ENCODE measurements at regions not wholly inside any gene's neighbourhood (a gene's known extent, or its start where the extent isn't known, plus 50 kb on each side); places are given as distances from the start of the nearest gene placed in this dataset.
"Not testable (repeated sequence)": the region's sequence is repeated elsewhere in the genome, so short reads cannot be mapped to it uniquely, and the experiment has no call there.

DNA sequence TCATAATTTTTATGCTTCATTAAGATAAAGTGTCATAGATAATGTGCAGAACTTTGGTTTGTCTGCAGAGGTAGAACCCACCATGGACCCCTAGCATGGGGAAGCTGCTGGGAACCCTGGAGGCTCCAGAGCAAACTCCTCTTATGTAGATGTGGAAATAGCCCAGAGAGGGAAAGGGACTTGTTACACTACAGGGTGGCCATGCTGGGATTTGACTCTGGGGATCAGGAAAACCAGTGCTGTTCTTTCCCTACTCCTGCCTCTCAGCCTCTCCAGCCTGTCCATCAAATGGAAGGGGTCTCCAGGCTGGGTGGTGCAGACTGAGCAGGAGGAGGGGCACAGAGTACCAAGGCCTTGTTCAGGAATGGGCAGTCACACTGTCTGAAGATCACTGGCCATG, 54.2 kb downstream of the MSX1 start:
- DNase-seq (ENCODE audit: low read depth) = no peak

DNA sequence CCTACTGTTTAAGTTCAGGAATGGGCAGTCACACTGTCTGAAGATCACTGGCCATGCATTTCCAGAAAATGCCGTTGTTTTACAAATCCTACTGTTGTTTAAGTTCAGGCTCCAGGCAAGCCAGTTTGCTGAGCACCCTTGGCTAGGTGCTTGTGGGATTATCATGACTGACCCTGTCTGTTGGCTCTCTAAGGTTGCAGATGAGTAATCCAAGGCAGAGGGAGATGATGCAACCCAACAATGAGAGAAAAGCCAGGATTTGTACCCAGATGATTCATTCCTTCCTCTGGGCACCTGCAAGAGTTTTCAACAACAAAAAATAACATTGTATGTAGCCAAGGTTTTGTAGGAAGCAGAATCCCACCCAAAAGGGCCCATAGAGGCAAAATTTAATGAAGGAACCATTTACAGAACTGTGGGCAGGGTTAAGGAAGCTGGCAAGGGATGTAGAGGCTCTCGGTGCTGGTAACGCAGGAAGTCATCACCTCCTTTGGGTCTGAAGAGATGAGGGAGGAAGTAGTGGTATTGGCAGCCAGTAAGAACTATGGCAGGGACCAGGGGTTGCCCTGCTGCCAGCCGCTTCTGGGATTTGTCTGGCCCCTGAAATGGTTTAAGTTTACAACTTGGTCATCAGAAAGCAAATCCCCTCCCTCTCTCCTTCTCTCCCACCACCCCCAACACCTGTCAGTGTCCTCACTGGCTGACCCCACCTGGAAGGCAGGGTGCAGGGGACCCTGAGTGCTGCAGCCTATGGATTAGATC, 54.8 kb downstream of the MSX1 start:
- DNase-seq (ENCODE audit: low read depth) = peak; percentile 63

DNA sequence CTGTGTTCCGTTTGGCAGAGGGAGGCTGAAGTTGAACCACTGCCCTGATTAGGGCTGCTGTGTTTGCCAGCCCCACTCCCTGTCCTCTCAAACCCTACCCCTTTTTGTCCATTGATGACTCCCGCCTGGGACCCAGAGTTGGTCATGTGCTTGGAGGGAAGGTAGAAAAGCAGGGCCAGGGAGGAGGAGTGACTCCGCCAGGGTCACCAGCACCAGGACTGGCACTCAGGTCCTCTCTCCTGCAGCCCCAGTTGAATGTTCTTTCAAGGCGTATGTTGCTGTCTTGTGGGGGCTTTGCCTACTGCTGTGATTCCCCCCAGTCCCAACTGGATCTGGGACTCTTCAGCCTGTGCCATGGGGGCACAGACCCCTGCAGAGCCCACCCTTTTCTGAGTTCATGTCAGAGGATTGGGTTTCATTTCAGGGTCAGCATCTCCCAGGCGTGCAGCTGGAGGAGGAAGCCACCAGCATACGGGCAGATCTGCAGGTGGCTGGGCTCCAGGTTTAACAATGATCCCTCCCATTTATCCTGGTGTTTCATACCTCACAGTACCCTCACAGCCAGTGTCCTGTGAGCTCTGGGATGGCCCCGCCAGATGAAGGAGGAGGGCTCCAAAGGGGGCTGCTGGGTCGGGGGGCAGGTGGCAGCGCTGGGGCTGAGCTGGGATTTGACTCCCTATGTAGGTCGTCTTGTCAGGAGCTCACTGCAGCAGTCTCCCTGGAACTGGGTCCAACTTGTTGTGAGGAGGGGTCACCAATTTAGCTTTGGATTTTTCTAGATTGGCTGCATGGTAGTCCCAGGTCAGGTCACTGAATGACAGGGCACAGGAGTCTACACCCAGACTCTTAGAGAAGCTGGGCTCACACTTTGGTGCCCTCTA, 55.7 kb downstream of the MSX1 start:
- DNase-seq (ENCODE audit: low read depth) = no peak

DNA sequence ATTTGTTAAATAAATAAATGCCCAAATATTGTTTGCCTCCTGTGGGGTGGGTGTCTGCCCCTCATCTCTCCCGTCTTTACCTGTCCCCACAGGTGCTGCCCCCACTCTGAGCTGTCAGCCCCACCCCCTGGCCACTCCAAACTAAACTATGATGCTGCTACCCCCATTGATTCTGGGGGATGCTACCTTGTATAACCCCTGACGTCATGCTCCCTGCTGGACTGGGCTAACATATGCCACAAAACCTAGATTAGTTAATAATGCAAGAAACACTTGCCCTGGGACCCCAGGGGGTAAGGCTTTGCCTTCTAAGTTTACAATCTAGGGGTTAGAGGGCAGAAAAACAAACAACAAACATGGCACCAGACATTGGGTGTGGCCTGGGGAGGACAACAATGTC, 58.6 kb downstream of the MSX1 start:
- DNase-seq (ENCODE audit: low read depth) = no peak

DNA sequence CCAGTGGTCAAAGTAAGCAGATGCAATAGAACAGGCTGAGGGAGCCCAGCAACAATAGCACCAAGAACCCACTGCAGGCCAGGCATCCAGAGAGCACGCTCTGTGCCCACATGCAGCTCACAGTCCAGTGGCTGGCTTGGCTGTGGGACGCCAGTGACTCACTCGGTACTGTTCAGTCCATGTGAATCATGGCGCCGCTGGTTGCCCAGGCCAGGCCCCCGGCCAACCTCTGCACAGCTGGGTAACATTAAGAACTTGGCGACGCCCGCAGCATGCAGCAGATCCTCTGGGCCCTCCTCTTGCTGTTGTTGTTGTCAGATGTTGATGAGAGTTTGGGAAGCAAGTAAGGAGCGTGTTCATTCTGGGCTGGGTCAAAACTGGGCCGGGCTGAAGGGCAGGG, 60.5 kb downstream of the MSX1 start:
- no peak for DNase-seq (ENCODE audit: low read depth)

DNA sequence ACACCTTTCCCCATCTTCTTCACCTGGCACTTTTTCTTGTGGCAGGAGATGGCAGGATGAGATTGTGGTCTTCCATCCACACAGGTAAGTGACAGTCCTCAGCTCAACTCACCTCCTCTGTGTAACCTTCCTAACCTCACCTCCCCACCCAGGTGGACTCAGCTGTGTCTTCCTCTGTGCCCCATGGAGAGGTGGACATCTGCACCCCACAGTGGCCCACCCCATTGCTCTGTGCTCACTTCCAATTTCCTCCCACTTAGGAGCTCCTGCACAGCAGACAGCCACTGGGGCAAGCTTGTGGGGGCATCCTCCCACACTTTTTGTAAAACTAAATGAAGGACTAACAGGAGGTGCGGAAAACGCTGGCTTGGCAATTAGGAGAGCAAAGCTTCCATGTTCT, 61.6 kb downstream of the MSX1 start:
- no peak for DNase-seq (ENCODE audit: low read depth)

DNA sequence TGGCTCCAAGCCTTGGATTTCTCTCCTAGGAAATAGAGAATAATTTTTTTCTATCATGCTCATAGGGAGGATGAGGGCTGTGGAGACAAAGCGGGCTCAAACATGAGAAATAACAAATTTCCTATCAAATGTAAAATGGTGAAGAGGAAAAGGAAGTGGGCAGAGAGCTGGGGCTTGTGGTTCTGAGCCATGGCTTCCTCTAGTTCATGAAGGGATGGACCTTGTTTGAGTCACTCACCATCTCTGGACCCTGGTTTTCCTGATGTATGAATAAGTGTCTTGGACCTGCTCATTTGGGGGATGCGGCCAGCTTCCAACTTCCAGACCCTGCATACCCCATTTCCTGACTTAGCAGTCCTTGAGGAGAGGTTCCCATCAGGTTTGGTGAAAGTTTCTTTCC, 63.0 kb downstream of the MSX1 start:
- no peak for DNase-seq (ENCODE audit: low read depth)

DNA sequence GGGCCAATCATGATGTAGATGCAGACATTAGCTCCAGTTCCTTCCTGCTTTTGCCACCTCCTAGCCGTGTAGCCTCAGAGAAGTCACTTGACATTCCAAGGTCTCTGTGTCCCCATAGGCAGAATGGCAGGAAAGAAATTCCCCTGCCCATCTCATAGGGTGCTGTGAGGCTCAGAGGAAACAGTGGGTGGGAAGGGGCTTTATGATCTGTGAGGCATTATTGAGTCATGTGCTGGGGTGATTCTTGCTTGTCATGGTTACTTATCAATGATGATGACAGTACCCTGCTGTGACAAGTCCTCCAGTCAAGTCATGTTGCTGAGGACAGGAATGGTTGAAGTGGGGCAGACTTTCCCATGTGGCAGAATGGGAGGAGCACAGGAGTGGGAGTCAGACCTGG, 63.7 kb downstream of the MSX1 start:
- no peak for DNase-seq (ENCODE audit: low read depth)

DNA sequence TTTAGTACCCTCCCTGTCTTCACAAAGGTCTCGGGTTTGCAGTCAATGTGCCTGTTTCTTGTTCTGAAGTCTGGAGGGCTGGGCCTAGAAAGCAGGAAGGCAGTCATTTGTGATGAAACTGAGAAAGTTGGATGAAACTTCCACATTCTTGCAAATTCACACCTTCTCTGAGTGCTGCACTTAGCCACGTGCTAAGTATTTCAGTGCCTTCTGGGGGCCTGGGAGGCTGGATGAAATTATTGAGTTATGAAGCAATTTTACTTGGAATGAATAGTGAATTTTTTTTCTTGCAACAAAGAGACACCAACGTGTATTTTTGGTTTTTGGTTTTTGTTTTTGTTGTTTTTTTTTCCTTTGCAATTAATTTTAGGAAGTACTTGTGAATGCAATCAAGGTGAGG, 71.2 kb downstream of the MSX1 start:
- no peak for DNase-seq (ENCODE audit: low read depth)

DNA sequence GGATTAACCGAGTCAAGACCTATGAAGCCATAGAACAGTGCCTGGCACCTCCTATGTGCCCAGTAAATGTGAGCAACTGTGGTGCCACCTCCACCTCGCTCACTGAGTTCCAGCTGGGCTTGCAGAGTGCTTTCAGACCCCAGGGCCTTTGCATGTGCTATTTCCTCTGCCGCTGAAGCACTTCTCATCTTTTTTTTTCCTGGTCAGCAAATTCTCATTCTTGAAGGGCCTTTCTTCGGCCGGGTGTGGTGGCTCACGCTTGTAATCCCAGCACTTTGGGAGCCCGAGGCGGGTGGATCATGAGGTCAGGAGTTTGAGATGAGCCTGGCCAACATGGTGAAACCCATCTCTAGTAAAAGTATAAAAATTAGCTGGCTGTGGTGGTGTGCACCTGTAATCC, 76.5 kb downstream of the MSX1 start:
- DNase-seq (ENCODE audit: low read depth) = no peak

DNA sequence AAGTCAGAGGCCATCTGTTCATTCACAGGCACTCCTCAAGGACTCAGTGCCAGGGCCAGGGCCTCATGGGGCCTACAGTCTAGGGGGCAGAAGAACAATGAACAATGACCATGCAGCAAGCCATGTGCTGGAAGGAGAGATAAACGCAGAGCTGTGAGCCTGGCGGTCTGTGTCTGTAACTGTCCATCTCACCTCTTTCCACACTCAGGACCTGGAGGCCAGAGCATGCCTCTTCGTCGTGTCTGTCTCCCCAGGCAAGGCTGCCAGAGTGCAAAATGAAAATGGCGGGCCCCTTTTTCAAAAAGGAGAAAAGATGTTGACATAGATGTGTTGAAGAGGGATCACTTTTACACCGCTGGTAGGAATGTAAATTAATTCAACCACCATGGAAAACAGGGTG, 78.5 kb downstream of the MSX1 start:
- DNase-seq (ENCODE audit: low read depth) = no peak

DNA sequence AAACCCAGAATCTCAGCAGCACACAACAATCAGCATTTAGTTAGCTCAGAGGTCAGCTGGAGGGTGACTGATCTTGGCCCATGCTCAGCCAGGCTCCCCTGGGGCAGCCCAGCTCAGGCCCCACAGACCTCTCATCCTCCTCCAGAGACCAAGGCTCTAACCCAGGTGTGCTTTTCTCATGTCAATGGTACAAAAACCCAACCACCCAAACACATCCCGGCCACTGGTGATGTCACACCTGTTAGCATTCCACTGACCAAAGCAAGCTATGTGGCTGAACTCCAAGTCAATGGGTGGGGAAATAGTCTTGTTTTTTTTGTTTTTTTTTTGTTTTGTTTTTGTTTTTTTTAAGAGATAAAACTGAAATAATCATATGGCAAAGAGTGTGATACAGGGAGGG, 77.5 kb downstream of the CYTL1 start:
- DNase-seq (ENCODE audit: low read depth) = no peak

DNA sequence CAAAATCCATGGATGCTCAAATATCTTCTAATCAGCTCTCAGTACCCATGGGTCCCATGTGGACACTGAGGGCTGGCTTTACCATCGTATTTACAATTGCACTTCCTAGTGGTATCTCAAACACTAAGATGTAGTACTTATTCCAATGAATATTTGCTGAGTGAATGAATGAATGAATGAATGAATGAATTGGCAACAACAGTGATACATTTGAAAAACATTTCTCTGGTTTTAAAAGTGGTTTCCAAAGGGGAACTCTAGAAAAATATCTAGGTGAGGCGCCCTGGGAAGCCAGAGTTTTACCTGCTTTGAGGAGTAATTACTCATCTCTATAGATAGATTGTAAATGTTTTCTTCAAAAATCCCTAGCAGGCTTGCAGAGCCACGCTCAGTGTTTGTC, 76.6 kb downstream of the CYTL1 start:
- no peak for DNase-seq (ENCODE audit: low read depth)

DNA sequence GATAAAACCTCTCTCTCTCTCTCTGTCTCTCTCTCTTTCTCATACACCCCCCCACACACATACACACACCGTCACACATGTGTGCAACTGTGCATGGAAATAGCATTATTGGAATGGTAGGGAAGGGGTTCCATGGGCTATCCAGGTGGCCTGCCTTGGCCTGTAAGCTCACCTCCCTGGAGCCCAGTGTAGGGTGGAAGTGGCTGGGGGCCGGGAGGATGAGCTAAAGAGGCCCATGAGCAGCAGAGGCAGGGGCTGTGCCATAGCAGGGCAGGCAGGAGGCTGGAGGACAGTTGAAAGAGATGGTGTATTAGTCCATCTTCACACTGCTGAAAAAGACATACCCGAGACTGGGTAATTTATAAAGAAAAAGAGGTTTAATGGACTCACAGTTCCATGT, 74.2 kb downstream of the CYTL1 start:
- DNase-seq (ENCODE audit: low read depth) = no peak

DNA sequence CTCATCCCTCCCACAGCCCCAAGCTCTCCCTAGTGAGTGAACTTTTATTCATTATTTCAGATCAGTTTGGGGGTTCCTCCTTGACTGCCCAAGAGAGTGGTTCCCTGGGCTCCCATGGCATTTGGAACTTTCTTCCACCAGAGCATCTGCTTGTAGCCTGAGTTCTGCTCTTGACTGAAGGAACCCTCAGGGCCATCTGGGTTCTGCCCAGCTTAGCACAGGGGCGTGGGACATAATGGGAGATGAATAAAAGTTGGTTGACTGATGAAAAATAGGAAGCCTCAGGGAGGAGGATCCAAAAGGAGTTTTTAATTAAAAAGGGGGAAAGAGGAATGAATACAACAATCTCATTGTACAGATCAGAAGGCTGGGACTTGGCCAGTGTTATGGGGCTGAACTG, 73.4 kb downstream of the CYTL1 start:
- no peak for DNase-seq (ENCODE audit: low read depth)

DNA sequence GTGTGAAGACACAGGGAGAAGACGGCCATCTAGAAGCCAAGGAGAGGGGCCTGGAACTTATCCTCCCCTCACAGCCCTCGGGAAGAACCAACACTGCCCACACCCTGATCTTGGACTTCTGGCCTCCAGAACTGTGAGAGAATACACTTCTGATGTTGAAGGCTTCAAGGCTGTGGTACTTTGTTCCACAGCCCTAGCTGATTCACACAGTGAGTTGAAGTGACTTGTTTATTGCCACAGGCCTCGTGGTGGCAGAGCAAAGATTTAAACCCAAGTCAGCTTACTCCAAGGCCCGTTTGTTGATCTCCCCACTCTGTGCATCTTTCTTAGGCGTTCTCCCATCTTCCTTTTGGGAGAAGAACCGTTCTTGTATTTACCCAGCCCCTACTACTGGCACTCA, 72.8 kb downstream of the CYTL1 start:
- DNase-seq (ENCODE audit: low read depth) = no peak

DNA sequence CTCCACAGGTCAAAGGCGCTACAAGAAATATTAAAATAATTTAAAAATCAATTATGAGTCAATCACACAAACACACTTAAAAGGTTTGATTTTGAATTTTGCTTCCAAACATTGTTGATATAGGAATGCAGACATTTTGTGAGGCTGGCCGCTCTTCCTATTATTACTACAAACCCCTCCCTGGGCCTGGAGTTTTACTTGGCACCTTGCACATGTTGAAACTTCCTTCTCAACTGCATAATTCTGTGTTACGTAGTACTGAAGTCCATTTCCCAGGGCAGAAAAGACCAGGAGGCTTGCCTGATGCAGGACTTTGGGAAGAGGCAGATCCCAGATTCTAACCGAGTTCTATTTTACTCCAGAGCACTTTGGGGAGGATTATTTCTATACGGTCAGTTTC, 71.5 kb downstream of the CYTL1 start:
- no peak for DNase-seq (ENCODE audit: low read depth)

DNA sequence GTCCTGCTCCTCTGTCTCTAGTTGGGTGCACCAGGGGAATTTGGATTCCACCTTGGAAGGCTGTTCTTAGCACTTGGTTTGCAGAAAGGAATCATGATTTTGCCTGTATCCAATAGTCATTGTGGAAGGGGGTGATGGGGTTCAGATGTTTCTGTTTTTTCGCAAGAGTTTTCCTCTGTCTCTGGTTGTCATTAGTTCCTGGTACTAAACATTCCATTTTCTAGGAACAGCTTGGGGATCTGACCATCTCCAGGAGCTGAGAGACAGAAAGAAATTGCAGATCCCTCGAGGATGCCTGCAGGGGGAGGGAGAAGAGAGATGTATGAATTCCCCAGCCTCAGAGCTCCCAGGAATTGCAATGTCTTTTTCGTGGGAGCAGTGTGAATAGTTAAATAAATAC, 70.9 kb downstream of the CYTL1 start:
- no peak for DNase-seq (ENCODE audit: low read depth)

DNA sequence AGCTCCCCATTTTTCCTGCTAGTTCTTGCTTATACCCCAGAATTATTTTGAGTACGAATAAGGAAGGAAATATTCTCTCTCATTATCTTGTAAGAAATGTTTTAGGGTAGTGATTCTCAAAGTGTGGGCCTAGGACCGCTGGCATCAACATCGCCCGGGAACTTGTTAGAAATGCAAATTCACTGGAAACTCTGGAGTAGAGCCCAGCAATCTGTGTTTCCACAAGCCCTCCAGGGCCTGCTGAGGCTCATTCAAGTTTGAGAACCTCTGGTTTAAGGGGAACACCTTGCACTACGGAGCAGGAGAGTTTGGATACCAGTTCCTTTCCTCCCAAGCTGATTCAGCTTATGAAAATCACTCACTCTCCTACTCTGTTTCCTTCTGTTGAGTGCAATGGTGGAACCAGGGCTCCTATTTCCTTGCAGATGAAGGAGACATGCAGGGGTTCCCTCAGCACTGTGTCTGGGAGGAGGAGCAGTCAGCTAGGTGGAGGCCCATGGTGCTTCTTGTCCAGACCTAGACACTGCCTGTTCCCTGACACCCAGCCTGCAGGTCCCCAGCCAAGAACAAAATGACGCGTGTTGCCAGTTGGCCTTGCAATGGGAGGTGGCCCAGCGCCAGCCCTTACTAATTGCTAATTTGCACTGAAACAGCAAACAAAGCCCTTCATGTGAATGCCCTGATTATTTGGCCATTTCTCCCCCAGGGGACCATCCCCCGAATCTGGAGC, 68.5 kb downstream of the CYTL1 start:
- DNase-seq (ENCODE audit: low read depth) = no peak

DNA sequence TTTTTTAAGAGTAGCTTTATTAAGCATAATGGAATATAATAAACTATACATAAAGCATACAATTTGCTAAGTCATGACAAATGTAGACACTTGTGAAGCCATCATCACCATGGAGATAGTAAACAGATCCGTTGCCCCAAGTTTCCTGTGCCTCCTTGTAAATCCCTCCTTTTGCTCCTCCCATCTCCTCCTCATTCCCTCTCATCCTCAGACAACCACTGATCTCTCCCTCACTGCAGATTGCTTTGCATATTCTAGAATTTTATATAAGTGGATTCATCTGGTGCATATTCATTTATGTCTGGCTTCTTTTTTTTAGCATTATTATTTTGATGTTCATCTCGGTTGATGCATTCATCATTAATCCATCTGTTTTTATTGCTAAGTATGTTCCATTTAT, 67.0 kb downstream of the CYTL1 start:
- no peak for DNase-seq (ENCODE audit: low read depth)

DNA sequence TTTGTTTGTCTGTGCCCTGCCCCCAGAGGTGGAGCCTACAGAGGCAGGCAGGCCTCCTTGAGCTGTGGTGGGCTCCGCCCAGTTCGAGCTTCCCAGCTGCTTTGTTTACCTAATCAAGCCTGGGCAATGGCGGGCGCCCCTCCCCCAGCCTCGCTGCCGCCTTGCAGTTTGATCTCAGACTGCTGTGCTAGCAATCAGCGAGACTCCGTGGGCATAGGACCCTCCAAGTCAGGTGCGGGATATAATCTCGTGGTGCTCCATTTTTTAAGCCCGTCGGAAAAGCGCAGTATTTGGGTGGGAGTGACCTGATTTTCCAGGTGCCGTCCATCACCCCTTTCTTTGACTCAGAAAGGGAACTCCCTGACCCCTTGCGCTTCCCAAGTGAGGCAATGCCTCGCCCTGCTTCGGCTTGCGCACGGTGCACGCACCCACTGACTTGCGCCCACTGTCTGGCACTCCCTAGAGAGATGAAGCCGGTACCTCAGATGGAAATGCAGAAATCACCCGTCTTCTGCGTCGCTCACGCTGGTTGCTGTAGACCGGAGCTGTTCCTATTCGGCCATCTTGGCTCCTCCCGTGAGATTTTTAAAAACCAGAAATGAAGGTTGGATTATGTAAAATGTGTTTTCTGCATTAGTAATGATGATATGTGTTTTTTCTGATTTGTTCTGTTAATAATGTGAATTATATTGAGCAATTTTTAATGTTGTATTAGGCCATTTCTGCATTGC, 59.7 kb downstream of the CYTL1 start:
- not testable (repeated sequence) for DNase-seq (ENCODE audit: low read depth)

DNA sequence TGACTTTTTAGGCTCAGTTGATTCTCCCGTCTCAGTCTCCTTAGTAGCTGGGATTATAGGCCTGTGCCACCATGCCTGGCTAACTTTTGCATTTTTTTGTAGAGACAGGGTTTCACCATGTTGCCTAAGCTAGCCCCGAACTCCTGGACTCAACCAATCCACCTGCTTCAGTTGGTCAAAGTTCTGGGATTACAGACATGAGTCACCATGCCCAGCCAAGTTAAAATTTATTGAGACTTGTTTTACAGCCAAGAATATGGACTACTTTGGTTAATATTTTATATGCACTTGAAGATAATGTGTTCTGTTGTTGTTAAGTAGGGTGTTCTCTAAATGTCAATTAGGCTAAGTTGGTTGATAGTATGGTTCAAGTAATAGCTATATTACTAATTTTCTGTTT, 58.7 kb downstream of the CYTL1 start:
- DNase-seq (ENCODE audit: low read depth) = peak; percentile 22

Measured in renal cortical epithelial cell (primary cell).